Naive thymus-derived CD4-positive, alpha-beta T cell (primary cell): ENCODE measurements at regions not wholly inside any gene's neighbourhood (a gene's known extent, or its start where the extent isn't known, plus 50 kb on each side); places are given as distances from the start of the nearest gene placed in this dataset.

Source experiments
- ATAC-seq: fragments of 150-1000 bp; cut with Tn5 transposase; 2 replicates; pipeline ENCODE4 v1.10.0; 2021; ENCODE audit warnings: mild to moderate bottlenecking, moderate library complexity
- CTCF ChIA-PET: fragments of 350-600 bp; sonication (Branson Sonifier 250); formaldehyde crosslinking; loops from one replicate; lab custom pipeline; 2021; ENCODE audit warnings: antibody characterized with exemption; lab: Charles Lee
- POLR2A ChIA-PET: fragments of 350-600 bp; sonication (Branson Sonifier 250); formaldehyde crosslinking; loops from one replicate; lab custom pipeline; 2021; ENCODE audit warnings: antibody characterized with exemption, inconsistent platforms; lab: Charles Lee
- DNase-seq, 9 donors: peaks; one replicate each; pipeline versions ENCODE4 v3.0.0 to v3.0.0-alpha.2; 2020 to 2022; ENCODE audit warnings: mixed read lengths in 1 of 9
- H3K27ac ChIP-seq: one replicate; pipeline ENCODE4 v1.7.0; 2013; ENCODE audit warnings: mild to moderate bottlenecking, low read depth, low read length, moderate library complexity
- H3K27me3 ChIP-seq, 2 donors: one replicate each; pipeline ENCODE4 v1.7.0; 2013; ENCODE audit warnings: low read length in 2 of 2, mild to moderate bottlenecking in 2 of 2, moderate library complexity in 2 of 2; ENCODE audit not compliant: control insufficient read depth in 2 of 2, insufficient read depth in 2 of 2
- H3K36me3 ChIP-seq, 3 experiments: 1 replicate in 2 of 3; 2 replicates in 1 of 3; pipeline ENCODE4 v1.7.0; 2013; ENCODE audit warnings: low read length in 3 of 3, mild to moderate bottlenecking in 3 of 3, moderate library complexity in 1 of 3; ENCODE audit not compliant: insufficient read depth in 3 of 3, control insufficient read depth in 2 of 3
- H3K4me1 ChIP-seq, 2 donors: one replicate each; pipeline ENCODE4 v1.7.0; 2013; ENCODE audit warnings: low read length in 2 of 2, mild to moderate bottlenecking in 2 of 2, moderate library complexity in 1 of 2; ENCODE audit not compliant: control insufficient read depth in 2 of 2, insufficient read depth in 2 of 2
- H3K4me3 ChIP-seq: 2 replicates; pipeline ENCODE4 v1.7.0; 2013; ENCODE audit warnings: mild to moderate bottlenecking, low read length
- H3K9me3 ChIP-seq, 3 experiments: 1 replicate in 2 of 3; 2 replicates in 1 of 3; pipeline ENCODE4 v1.7.0; 2013; ENCODE audit warnings: low read length in 3 of 3; ENCODE audit not compliant: control insufficient read depth in 2 of 3
- H3K27ac Mint-ChIP-seq, 9 donors: one replicate each; pipeline ENCODE4 v1.8.0; 2020 to 2022; ENCODE audit warnings: mixed read lengths in 9 of 9, mild to moderate bottlenecking in 8 of 9, moderate library complexity in 5 of 9, inconsistent platforms in 2 of 9
- H3K27me3 Mint-ChIP-seq, 5 donors: one replicate each; pipeline ENCODE4 v1.8.0; 2021 to 2022; ENCODE audit warnings: mixed read lengths in 5 of 5, mild to moderate bottlenecking in 1 of 5
- H3K36me3 Mint-ChIP-seq, 5 donors: one replicate each; pipeline ENCODE4 v1.8.0; 2020 to 2022; ENCODE audit warnings: mixed read lengths in 5 of 5, mild to moderate bottlenecking in 3 of 5, inconsistent platforms in 1 of 5
- H3K4me1 Mint-ChIP-seq, 7 donors: one replicate each; pipeline ENCODE4 v1.8.0; 2020 to 2022; ENCODE audit warnings: mixed read lengths in 7 of 7, mild to moderate bottlenecking in 3 of 7, inconsistent platforms in 1 of 7
- H3K4me3 Mint-ChIP-seq, 10 donors: one replicate each; pipeline ENCODE4 v1.8.0; 2020 to 2022; ENCODE audit warnings: mild to moderate bottlenecking in 10 of 10, mixed read lengths in 10 of 10, moderate library complexity in 6 of 10, inconsistent platforms in 2 of 10
- H3K9me3 Mint-ChIP-seq, 11 donors: one replicate each; pipeline ENCODE4 v1.8.0; 2020 to 2022; ENCODE audit warnings: mixed read lengths in 11 of 11, mild to moderate bottlenecking in 4 of 11, inconsistent platforms in 1 of 11, moderate library complexity in 1 of 11
- intact Hi-C, 2 donors: fragments of 100-400 bp; cut with micrococcal nuclease; formaldehyde crosslinking; loops; one replicate each; pipeline ENCODE4 v1.15.1; 2023

DNA sequence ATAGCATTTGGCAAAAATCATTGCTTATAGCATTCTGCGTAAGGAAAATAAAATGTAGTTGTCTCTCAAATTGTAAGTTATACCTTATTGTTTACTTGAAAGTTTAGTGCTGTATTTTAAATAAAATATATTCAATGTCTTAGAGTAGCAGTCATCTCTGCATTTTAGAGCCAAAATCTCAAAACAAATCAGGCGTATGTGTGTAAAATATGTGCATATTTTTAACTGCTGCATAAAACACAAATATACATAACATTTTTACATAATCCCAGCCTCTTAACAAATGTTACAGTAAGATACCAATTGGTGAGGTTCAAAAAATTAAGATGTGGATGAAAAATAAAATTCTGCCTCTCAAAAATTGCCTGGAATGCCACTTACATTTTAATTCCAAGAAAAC, 145.8 kb upstream of the AGA start:
- CTCF ChIA-PET = no interaction called here
- no peak overlapping the region for H3K27ac ChIP-seq
- no peak for DNase-seq
- H3K4me1 ChIP-seq = no peaks in the 10 kb centered on the region
- Mint-ChIP-seq H3K4me3 (no peak overlapping the region), H3K27ac (no peak overlapping the region), H3K9me3 (no peaks in the 10 kb centered on the region), H3K36me3 (no peaks in the 10 kb centered on the region), H3K4me1 (no peaks in the 10 kb centered on the region), H3K27me3 (no peaks in the 10 kb centered on the region)
- no peak for ATAC-seq
- no peaks in the 10 kb centered on the region for H3K27me3 ChIP-seq
- H3K4me3 ChIP-seq = no peak overlapping the region
- no peaks in the 10 kb centered on the region for H3K9me3 ChIP-seq
- POLR2A ChIA-PET = no interaction called here
- intact Hi-C loops = no loop called here
- no peaks in the 10 kb centered on the region for H3K36me3 ChIP-seq

DNA sequence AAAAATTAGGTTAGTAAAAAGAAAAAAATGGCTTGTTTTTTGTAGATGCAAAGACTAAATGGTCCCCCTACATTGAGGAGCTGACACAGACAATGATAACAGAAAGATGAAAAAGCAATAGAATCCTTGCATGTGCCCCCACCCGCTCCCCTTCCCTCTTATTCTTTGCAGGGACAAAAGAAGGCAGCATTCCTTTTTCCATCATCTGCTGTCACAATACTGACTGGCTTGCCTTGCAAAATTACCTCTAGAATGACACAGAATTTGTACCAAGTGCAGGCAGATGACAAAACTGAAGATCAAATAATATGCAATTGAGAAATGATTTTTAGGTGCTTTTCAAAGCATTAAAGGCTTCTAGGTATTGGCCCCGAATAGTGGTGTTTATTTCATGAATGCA, 153.1 kb upstream of the AGA start:
- H3K4me1 ChIP-seq = no peaks in the 10 kb centered on the region
- no peak overlapping the region for H3K27ac Mint-ChIP-seq
- POLR2A ChIA-PET = no interaction called here

DNA sequence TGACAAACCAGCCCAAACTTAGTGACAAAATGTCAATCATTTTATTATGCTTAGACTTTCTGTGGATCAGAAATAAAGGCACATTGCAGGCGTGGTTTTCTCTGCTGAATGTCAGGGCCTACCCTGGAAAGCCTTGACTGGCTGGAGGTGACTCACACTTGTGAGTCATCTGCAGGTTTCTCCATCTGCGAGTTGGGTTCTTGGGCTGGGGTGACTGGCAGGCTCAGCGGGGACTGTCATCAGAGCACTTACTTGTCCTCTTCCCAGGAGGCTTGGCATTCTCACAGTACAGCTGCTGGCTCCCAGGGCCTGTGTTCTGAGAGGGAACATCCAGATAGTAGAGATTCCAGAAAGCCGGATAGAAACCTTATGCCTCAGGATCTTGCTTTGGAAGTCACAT, 153.8 kb upstream of the AGA start:
- Mint-ChIP-seq H3K4me1 (peaks cover 0 to 6% (median 0%) of the 10 kb centered on the region in 7 donors), H3K4me3 (no peak overlapping the region), H3K9me3 (peaks cover 0 to 4% (median 0%) of the 10 kb centered on the region in 11 donors), H3K36me3 (peaks cover 0 to 8% (median 3%) of the 10 kb centered on the region in 5 donors), H3K27ac (no peak overlapping the region), H3K27me3 (peaks cover 0 to 5% (median 0%) of the 10 kb centered on the region in 5 donors)
- intact Hi-C loops = no loop called here
- no peaks in the 10 kb centered on the region for H3K36me3 ChIP-seq
- peak in 1 of 9 donors; percentile 43 for DNase-seq
- ChIA-PET POLR2A (no interaction called here), CTCF (no interaction called here)
- H3K9me3 ChIP-seq = no peaks in the 10 kb centered on the region
- ATAC-seq = no peak
- H3K27ac ChIP-seq = no peak overlapping the region
- no peaks in the 10 kb centered on the region for H3K27me3 ChIP-seq
- no peaks in the 10 kb centered on the region for H3K4me1 ChIP-seq
- no peak overlapping the region for H3K4me3 ChIP-seq

More for the DNA sequence above, 153.1 kb upstream of the AGA start:
- H3K4me3 Mint-ChIP-seq = no peak overlapping the region
- DNase-seq (no peak), ATAC-seq (no peak)
- peaks cover 0 to 2% (median 0%) of the 10 kb centered on the region in 11 donors for H3K9me3 Mint-ChIP-seq
- Histone ChIP-seq H3K9me3 (no peaks in the 10 kb centered on the region), H3K27me3 (no peaks in the 10 kb centered on the region), H3K27ac (no peak overlapping the region), H3K36me3 (no peaks in the 10 kb centered on the region), H3K4me3 (no peak overlapping the region)
- H3K4me1 Mint-ChIP-seq = peaks cover 0 to 6% (median 0%) of the 10 kb centered on the region in 7 donors
- H3K27me3 Mint-ChIP-seq = peaks cover 0 to 5% (median 0%) of the 10 kb centered on the region in 5 donors
- intact Hi-C loops = no loop called here
- CTCF ChIA-PET = no interaction called here
- peaks cover 0 to 8% (median 3%) of the 10 kb centered on the region in 5 donors for H3K36me3 Mint-ChIP-seq

DNA sequence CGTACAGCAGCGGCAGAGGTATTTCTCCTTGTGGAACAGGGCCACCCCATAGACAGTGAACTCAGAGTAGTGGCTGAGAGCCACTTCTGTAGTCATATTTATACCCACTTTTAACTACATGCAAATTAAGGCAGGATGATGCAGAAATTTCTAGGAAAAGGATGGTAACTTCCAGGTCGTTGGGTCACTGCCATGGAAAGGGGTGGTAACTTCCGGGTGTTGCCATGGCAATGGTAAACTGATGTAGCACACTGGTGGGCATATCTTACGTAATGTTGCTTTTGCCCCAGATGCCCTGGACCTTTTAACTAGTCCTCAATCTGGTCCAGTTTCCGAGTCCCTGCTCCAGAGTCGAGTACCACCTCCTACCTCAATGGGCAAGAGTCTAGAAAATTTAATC, 154.8 kb upstream of the AGA start:
- intact Hi-C loops = no loop called here
- Histone ChIP-seq H3K4me1 (no peaks in the 10 kb centered on the region), H3K4me3 (no peak overlapping the region), H3K27ac (no peak overlapping the region), H3K27me3 (no peaks in the 10 kb centered on the region), H3K9me3 (no peaks in the 10 kb centered on the region), H3K36me3 (no peaks in the 10 kb centered on the region)
- H3K27ac Mint-ChIP-seq = no peak overlapping the region
- peaks cover 0 to 8% (median 3%) of the 10 kb centered on the region in 5 donors for H3K36me3 Mint-ChIP-seq
- no peak for DNase-seq
- H3K4me3 Mint-ChIP-seq = no peak overlapping the region
- peaks cover 0 to 4% (median 0%) of the 10 kb centered on the region in 11 donors for H3K9me3 Mint-ChIP-seq
- ChIA-PET POLR2A (no interaction called here), CTCF (no interaction called here)
- H3K27me3 Mint-ChIP-seq = peaks cover 0 to 5% (median 0%) of the 10 kb centered on the region in 5 donors
- peaks cover 0 to 6% (median 0%) of the 10 kb centered on the region in 7 donors for H3K4me1 Mint-ChIP-seq
- ATAC-seq = no peak

DNA sequence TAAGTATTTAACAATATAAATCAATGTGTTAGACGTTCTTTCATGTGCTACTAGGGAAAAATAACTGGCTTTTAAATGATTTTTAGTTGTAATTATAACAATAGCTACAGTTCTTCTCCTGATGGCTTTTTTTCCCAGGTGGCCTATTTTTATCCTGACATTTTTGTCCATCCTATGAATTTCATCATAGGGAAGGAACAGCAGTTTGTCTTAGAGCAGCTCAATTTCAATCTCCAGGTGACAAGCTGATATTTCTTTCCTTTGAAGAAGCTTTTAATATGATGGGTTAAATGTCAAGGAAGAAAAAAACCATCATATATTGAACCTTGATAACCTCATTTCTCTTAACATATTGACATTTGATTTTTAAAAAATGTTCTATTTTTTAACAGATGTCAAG, 163.0 kb upstream of the AGA start:
- Mint-ChIP-seq H3K36me3 (peaks cover 0 to 4% (median 0%) of the 10 kb centered on the region in 5 donors), H3K4me3 (no peak overlapping the region), H3K9me3 (peaks cover 0 to 2% (median 0%) of the 10 kb centered on the region in 11 donors), H3K4me1 (no peaks in the 10 kb centered on the region), H3K27ac (no peak overlapping the region), H3K27me3 (no peaks in the 10 kb centered on the region)
- intact Hi-C loops = no loop called here
- H3K27ac ChIP-seq = no peak overlapping the region
- no peaks in the 10 kb centered on the region for H3K4me1 ChIP-seq
- no peak for ATAC-seq
- no peak for DNase-seq
- no peaks in the 10 kb centered on the region for H3K36me3 ChIP-seq
- no peak overlapping the region for H3K4me3 ChIP-seq
- ChIA-PET POLR2A (no interaction called here), CTCF (no interaction called here)
- no peaks in the 10 kb centered on the region for H3K27me3 ChIP-seq
- no peaks in the 10 kb centered on the region for H3K9me3 ChIP-seq

DNA sequence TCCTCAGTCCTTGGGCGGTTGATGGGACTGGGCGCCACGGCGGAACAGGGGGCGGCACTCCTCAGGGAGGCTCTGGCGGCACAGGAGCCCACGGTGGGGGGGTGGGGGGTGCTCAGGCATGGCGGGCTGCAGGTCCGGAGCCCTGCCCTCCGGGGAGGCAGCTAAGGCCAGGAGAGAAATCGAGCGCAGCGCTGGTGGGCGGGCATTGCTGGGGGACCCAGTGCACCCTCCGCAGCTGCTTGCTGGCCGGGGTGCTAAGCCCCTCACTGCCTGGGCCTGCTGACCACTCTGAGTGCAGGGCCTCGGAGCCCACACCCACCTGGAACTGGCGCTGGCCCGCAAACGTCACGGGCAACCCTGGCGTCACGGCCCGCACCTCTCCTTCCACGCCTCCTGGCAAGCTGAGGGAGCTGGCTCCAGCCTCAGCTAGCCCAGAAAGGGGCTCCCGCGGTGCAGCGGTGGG, 164.9 kb upstream of the AGA start:
- ATAC-seq = no peak
- H3K4me1 Mint-ChIP-seq = no peaks in the 10 kb centered on the region
- intact Hi-C loops = no loop called here
- POLR2A ChIA-PET = no interaction called here
- DNase-seq = no peak
- no peak overlapping the region for H3K4me3 ChIP-seq
- no peak overlapping the region for H3K4me3 Mint-ChIP-seq
- no peak overlapping the region for H3K27ac ChIP-seq
- no peaks in the 10 kb centered on the region for H3K27me3 ChIP-seq
- no peaks in the 10 kb centered on the region for H3K9me3 ChIP-seq
- H3K4me1 ChIP-seq = no peaks in the 10 kb centered on the region
- H3K9me3 Mint-ChIP-seq = no peaks in the 10 kb centered on the region
- no peak overlapping the region for H3K27ac Mint-ChIP-seq
- CTCF ChIA-PET = no interaction called here
- no peaks in the 10 kb centered on the region for H3K27me3 Mint-ChIP-seq
- H3K36me3 Mint-ChIP-seq = peaks cover 0 to 4% (median 0%) of the 10 kb centered on the region in 5 donors
- H3K36me3 ChIP-seq = no peaks in the 10 kb centered on the region

DNA sequence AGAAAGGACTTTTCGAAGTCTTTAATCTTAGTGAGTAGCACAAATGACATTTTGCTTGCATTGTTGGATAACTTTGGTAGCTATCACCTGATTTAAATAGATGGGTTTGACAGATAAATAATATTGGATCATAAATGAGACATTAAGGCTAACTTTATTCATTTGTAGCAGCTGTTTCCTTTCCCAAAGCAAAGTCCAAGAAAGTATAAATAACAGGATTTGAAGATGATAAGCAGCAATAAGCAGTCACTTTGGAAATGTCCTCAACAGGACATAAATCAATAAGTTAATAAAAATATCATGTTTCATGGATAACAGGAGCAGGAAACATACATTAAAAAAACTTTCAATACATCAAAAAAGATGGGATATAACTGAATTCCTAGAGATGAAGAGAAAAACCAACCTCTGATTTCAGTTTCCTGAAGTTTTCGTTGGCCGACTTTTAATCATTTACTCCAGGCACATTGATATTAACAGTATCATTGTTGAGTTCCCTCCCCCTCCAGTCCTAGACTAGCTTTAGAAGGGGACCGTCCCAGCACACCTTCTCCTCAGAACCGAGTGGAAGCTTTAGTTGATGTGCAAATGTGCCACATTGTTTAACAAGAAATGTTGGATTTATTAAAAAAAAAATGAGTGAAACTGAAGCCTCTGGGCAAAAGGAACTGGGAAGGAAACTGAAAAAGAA, 169.9 kb upstream of the AGA start:
- Histone ChIP-seq H3K36me3 (no peaks in the 10 kb centered on the region), H3K27ac (no peak overlapping the region), H3K9me3 (no peaks in the 10 kb centered on the region), H3K27me3 (no peaks in the 10 kb centered on the region), H3K4me1 (no peaks in the 10 kb centered on the region), H3K4me3 (no peak overlapping the region)
- Mint-ChIP-seq H3K9me3 (no peaks in the 10 kb centered on the region), H3K4me3 (no peak overlapping the region), H3K27me3 (peaks cover 0 to 5% (median 0%) of the 10 kb centered on the region in 5 donors), H3K36me3 (no peaks in the 10 kb centered on the region), H3K27ac (no peak overlapping the region), H3K4me1 (no peaks in the 10 kb centered on the region)
- ATAC-seq (no peak), DNase-seq (no peak)
- POLR2A ChIA-PET = no interaction called here
- intact Hi-C loops = no loop called here
- CTCF ChIA-PET = no interaction called here
